HG03066 (cell line): ENCODE measurements at regions not wholly inside any gene's neighbourhood (a gene's known extent, or its start where the extent isn't known, plus 50 kb on each side); places are given as distances from the start of the nearest gene placed in this dataset.
"Not testable (repeated sequence)": the region's sequence is repeated elsewhere in the genome, so short reads cannot be mapped to it uniquely, and the experiment has no call there.

ENCODE experiments used
- ATAC-seq: cut with Tn5 transposase; IDR thresholded peaks from one replicate; pipeline ENCODE4 v1.9.1; 2021; ENCODE audit warnings: low read depth; ENCODE audit not compliant: unreplicated experiment

DNA sequence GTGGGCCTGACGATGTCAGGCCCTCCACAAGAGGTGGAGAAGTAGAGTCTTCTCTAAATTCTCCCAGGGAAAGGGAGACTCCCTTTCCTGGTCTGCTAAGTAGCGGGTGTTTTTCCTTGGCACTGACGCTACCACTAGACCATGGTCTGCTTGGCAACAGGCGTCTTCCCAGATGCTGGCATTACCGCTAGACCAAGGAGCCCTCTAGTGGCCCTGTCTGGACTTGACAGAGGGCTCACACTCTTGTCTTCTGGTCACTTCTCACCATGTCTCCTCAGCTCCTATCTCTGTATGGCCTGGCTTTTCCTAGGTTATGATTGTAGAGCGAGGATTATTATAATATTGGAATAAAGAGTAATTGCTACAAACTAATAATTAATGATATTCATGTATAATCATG, 51.1 kb upstream of the RASSF6 start:
- ATAC-seq = not testable (repeated sequence)

DNA sequence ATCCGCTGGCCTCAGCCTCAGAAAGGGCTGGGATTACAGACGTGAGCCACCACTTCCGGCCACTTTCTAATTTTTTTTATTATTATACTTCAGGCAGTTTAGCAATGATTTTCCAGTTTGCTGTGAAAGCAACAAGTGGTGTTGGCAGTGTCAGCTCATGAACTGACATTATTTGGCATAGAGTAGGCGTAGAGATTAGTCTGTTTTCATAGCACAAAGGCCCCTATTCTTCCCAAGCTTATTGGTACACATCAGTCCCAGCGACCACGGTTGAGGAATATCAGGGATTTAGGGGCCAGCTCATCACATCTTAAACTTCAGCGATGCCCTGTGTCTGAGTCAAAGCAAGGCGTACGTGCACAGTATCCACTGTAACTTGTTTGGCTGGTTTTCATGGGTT, 53.0 kb upstream of the RASSF6 start:
- ATAC-seq = no peak

DNA sequence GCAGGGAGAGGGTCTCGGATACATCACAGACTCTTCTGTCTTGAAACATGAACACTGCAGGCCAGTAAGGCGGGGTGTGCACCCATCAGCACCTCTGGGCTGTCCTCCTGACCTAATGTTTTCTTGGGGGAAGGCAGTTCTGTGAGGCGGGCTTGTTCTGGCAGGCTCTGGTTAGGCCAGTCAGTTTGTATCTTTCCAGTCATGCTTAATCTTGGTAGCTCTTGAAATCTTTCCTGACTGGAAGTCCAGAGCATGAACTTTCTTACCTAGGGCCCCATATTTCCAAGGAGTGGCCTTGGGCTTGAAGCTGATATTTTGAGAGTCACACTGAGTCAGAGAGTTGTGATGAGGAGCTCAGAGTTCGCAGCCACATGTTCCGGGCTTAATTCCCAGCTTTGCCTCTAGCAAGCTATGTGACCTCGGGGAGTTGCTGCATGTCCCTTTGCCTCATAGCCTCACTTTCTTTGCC, 54.2 kb upstream of the RASSF6 start:
- no peak for ATAC-seq

DNA sequence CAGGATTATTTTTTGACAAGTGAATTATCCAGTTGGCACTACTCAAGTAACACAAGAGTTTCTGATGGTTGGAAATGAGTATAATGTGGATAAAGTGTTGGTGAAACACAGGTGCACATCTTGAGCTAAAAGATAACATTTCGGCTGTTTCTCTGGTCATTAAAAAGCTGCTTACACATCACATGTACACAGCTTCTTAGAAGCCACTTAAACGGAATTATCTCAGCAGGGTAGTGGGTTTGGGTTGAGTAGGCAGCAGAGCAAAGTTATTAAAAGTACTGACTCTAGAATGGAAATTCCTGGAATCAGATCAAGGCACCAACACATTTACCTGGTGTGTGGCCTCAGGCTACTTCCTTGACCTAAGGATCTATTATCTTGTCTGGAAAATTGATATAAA, 55.4 kb upstream of the RASSF6 start:
- no peak for ATAC-seq

DNA sequence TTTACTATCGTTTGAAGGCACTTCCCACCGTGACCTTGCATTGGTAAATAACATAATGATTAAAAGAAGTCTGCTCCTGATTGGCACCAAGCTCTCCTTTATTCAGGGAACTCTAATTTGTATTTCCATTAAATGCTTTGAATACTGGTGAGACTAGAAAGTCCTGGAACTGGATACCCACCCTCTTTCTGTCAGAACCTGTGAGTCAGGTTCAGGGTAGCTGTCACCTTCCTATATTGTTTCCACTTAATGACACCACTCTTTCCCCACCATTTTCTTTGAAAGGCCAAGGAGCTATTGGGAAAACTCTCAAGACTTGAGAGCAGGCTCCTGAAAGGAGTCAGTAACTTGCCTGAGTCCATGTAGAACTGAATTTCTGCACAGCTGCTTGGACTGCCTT, 55.9 kb upstream of the RASSF6 start:
- no peak for ATAC-seq

DNA sequence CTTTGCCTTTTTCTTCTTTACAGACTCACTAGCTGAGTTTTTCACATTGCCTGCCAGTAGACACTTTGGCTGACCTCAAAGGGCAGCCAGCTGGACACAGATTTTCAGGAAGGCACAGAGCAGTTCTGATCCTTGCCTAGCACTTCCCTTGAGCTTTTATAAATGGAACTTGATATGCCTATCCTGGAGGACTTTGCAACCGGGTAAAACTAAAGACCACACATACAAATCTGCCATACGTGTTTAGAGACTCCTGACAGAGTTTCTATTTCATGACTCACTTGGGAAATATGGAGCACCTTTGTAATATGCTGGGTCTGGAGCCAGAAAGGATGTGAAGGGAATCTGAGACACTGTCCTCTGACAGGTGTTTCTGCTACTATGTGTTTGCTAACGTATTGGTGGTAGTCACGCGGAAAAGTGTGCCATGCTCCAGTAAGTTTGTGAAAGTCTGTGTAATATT, 56.7 kb upstream of the RASSF6 start:
- peak; percentile 92 for ATAC-seq

DNA sequence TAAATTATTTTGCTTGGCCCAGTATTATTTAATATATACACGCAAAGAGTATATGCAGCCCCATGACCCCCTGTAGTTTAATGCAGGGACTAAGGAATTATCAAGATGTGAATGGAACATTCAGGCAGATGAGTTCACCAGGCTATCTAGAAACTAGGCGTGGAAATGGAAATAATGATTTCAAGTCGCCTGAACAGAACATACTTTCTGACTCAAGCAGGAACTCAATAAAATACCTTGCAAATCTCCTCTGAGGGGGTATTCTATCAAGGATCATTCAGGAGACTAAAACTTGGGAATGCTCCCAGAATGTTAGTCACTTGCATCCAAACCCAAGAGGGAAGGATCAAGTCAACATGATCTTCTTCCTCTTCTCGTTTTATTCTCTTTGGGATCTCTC, 59.6 kb upstream of the RASSF6 start:
- ATAC-seq = no peak

DNA sequence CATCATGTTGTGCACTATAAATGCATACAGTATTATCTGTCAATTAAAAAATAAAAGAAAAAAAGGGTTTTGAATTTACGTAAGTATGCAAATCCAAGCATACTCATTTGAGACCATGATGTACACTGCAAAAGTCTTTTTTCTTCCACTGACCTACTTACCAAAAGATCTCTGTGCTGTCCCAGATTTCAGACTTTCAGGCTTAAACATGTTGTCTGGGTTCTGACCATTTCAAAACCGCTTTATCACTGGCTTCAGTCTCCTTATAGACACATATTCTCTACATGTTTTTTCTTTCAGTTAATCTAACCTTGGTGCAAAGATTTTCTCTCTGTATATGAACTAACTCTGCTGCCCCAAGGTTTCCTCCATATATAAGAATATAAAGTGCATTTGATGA, 58.6 kb upstream of the CXCL8 start:
- ATAC-seq = no peak

DNA sequence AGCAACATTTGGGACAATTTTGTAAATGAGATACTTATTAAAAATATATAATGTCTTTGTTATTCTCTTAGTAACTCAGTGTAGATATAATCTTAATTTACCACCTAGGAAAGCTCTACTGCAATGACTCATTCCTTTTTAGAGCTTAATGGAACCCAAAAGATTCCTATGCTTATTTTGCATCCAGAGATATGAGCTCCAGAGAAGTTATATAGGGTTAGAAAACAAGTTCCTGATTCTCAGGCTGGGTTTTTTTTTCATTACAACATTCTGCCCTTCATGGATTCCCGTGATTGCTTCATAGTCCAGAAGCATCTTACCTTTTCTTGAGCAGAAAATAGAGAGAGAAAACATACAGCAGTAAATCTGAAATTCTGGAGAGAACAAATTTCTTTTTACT, 57.9 kb upstream of the CXCL8 start:
- ATAC-seq = no peak

DNA sequence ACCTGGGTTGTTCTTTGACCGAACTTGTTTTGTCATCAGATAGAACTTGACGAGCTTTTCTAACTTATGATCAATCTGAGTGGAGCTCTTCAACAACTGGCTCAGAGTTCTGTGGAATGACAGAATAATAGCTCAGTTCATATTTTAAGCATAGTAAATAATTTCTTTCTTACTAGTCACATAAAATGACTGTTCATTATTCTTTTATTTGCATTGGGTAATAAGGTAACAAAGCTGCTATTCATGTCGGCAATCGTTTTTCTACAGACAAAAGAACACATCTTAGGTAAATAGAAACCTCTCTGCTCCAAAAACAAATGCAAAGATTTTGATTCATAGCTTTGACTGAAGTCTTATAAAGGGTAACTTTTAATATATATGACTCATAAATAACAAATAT, 57.3 kb upstream of the CXCL8 start:
- no peak for ATAC-seq

DNA sequence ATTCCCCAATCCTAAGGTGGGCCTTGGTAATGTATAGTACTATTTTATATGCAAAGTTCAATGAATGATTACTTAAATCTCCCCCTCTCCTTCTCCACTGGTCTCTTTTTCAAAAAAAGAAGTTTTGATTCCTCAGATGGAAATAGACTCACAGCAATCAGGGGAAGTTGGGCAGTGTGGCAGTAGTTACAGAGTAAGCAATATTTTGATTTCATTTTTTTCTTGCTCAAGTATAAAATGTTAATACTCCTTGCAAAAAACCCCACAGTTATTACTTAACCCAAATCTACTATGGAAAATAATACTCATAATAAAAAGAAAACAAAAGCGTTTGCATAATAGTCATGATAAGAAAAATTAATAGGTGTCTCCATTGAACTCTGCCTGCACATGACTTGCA, 56.9 kb upstream of the CXCL8 start:
- no peak for ATAC-seq

DNA sequence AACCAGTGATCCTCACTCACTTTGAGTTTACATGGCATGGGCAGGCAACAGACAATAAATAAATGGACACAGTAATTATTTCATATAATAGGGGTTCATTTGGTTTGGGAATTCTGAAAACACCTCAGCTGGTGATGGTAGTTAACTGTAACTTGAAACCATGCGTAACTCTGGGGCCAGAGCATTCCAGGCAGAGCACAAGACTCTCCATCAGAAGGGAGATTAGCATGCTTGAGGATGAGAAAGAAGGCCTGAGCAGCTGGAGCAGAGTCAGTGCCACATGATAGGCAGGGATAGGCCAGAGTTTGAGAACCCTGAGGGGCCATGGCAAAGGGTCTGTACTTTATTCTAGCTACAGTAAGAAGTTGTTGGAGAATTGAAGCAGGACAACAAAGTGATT, 56.3 kb upstream of the CXCL8 start:
- no peak for ATAC-seq

DNA sequence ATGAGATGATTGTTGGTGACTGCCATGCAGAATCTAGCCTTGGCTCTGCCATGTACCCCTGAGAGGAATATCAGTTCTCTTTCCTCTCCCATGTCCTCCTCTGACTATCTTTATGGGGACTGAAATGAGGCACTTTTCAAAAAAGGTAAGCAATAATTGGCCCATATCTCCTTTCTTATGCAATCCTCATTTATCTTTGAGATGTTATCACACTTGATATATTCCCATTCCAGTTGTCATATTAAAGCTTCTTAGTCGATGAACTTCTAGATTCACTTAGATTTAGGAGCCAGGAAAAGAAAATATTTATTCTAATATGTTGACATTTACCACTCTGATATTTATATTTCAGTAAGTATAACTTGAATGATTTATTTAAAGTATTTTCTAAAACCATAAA, 55.3 kb upstream of the CXCL8 start:
- ATAC-seq = no peak

DNA sequence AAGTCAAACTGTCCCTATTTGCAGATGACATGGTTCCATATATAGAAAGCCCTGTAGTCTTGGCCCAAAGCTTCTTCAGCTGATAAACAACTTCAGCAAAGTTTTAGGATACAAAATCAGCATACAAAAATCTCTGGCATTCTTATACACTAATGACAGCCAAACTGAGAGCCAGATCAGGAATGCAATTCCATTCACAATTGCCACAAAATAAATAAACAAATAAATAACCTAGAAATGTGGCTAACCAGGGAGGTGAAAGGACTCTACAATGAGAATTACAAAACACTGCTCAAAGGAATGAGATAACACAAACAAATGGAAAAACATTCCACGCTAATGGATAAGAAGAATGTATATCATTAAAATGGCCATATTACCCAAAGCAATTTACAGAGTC, 52.9 kb upstream of the CXCL8 start:
- ATAC-seq = no peak

DNA sequence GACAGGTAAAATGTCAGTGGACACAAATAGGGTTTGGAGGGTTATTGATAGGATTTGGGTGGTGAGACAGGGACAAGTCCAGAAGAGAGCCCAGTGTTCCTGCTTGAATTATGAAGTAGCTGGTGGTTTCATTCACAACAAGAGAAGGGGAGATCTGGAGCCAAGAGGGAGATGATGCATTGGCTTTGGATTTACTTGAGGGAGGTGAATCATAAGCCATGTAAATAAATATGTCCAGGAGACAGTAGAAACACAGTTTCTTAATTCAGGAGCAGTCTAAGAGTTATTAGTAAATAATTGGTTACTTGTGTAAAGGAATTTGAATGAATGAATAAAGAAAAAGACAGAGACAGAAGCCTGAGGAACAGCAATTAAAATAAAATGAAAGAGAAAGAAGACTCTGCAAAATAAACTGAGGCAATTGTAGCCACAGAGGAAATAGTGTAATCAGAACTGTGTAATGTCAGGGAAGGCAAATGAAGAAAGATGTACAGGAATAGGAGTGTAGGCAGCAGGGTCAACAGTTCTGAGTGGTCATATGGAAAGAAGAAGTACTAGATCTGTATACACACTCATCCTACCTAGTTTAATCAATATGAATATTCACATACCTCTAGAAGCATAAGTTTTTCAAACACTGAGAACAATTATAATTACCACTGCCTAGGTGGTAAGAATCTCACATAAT, 50.2 kb upstream of the CXCL8 start:
- ATAC-seq = no peak
